ENCODE measurements at regions not wholly inside any gene's neighbourhood (a gene's known extent, or its start where the extent isn't known, plus 50 kb on each side); places are given as distances from the start of the nearest gene placed in this dataset.
A peak's percentile ranks its signal among the peaks of the same experiment; 100 is the strongest.
"Not testable (repeated sequence)": the region's sequence is repeated elsewhere in the genome, so short reads cannot be mapped to it uniquely, and the experiment has no call there.

DNA sequence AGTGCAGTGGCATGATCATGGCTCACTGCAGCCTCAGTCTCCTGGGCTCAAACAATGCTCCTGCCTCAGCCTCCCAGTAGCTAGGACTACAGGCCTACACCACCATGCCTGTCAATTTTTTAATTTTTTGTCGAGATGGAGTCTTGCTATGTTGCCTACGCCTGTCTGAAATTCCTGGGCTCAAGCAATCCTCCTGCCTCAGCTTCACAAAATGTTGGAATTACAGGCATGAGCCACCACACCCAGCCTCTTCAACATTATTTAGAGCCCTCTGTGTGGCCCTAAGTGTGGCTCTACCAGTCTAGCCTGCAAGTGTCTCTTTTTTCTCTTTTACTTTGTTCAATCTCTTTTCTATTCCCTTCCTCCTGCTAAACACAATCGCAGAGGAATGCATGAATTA lies 154.4 kb upstream of the EPB41L4A start:
- no peak for DNase-seq (ENCODE audit: low spot score)

DNA sequence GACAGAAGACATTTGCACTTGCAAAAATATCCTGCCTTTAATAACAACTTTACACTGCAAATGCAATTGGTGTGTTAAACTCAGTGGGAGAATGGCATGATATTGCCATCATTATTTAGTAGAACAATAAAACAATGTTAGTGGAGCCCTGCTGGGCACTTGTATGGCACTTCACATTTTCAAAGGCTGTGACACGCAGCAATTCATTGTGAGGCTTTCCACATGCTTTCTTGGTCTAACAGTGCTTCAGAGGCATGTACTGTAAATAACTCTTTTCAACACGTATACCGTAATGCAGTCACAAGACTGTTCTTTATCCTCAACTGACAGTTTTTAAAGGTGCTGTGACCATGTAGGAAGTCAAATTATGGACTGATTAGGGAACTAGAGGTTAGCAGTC lies 155.5 kb upstream of the EPB41L4A start:
- DNase-seq (ENCODE audit: low spot score), result no peak

DNA sequence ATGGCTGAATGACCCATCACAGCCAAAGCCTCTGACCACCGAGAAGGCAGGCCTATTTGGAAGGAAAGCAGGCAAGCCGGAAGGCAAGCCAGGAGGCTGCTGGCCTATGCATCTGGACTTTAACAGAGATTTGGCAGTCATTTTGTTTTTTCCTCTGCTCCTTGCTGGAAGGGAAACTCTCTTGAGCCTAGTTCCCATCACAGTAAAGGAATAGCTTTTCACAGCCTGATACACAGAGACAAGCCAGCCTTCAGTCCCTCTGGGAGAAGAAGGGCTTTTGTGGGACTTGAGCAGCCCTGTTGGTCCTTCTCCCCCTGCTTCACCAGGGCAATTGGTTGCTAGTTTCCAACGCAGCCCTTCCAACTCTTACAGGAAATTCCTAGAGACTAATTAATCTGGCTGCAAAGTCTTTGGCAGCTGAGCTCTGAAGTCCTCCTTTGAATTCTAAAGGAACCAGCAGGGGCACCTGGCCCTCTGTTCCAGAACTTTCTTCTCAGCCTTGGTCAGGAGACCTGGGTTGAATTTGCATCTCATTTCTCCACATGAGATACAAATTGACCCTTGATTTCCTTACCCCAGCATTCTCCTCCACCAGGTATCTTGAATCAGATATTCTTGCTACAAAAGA lies 157.3 kb upstream of the EPB41L4A start:
- DNase-seq (ENCODE audit: low spot score), result peak; percentile 26

DNA sequence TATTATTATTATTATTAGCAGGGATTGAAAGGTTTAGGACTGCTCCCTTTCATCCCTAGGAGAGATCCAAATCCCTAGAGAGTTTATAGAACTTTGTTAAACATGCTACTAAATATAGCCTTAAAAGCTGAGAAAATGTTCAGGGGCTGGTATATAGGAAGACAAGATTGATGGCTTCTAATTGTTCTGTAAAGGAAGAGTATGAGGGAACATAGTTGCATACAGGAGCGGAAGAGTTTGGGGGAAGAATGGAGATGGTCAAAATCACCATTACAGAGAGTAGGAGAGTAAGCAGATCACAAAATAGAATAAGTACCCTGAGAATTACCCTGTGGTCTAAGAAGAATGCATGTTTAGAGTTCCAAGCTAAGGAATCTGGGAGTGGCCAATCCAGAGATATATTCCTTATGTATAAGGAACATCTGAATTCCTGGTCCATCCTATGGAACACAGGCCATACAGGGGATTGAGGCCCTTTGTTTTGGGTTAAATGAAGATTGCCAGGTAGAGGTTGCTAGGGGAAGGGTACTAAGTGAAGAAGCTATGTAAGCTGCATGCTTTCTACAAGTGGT lies 158.0 kb upstream of the APC start:
- DNase-seq (ENCODE audit: low spot score), result no peak

DNA sequence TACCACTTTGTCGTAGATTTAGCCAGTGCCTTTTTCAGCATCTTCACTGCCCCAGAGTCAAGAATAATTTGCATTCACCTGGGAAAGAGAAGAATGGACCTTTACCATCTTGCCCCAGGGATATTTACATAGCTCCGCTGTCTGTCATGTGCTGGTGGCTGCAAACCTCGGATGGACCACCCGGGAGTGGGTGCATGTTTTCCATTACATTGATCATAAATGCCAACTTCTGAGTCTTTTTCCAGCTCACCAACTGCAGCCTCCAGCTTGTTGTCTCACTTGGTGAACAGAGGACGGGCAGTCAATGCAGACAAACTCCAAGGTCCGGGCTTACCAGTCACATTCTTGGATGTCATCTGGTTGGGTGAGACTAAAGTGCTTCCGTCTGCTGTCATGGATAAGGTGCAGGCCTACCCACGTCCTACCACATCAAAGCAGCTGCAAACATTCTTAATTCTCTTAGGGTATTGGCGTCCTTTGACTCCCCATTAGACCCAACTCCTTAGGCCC lies 155.8 kb upstream of the APC start:
- no peak for DNase-seq (ENCODE audit: low spot score)

DNA sequence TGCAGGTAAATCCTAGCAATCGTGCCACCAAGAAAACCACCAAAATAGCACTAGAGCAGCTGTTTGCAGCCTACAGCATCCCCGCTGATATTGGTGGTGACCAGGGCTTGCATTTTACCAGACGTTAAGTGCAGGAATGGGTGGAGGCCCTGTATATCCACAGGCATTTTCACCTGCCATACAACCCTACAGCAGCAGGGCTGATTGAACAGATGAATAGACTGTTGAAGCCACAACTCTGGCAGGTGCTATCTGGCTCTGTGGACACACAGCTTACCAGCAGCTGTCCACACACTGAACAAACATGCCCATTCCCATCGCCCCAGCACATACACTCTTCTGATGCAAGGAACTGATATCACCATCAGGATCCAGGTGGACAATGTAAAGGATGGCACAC lies 154.5 kb upstream of the APC start:
- DNase-seq (ENCODE audit: low spot score), result no peak

DNA sequence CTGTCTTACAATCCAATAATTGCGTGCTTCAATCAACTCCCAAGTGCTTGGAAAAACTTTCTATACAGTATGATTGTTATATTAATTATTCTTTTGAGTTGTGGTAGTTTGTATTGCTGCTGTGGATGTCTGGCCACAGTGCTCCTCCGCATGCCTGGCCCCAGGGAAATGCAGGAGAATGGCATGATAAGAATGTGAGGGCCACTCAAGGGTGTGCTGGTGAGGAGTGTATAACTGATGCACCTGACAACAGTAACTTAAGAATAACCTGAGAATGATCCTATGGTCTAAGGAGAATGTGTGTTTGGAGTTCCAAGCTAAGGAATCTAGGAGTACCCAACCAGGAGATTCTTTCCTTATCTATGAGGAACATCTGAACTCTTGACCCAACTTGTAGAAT lies 152.9 kb upstream of the APC start:
- DNase-seq (ENCODE audit: low spot score), result no peak

DNA sequence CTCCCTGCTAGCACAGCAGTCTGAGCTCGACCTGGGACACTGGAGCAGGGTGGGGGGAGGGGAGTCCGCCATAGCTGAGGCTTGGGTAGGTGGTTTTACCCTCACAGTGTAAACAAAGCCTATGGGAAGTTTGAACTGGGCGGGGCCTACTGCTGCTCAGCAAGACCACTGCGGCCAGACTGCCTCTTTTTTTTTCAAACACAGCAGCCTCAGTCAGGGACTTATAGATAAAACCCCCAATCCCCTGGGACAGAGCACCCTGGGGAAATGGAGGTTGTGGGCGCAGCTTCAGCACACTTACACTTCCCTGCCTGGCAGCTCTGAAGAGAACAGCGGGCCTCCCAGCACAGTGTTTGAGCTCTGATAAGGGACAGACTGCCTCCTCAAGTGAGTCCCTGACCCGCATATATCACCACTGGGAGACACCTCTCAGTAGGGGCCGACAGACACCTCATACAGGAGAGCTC lies 151.1 kb upstream of the APC start:
- DNase-seq (ENCODE audit: low spot score), result no peak

DNA sequence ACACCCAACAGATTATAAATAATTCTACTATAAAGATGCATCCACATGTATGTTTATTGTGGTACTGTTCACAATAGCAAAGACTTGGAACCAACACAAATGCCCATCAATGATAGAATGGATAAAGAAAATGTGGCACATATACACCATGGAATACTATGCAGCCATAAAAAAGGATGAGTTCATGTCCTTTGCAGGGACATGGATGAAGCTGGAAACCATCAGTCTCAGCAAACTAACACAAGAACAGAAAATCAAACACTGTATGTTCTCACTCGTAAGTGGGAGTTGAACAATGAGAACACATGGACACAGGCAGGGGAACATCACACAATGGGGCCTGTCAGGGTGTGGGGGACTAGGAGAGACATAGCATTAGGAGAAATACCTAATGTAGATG lies 146.8 kb upstream of the APC start:
- DNase-seq (ENCODE audit: low spot score), result not testable (repeated sequence)

DNA sequence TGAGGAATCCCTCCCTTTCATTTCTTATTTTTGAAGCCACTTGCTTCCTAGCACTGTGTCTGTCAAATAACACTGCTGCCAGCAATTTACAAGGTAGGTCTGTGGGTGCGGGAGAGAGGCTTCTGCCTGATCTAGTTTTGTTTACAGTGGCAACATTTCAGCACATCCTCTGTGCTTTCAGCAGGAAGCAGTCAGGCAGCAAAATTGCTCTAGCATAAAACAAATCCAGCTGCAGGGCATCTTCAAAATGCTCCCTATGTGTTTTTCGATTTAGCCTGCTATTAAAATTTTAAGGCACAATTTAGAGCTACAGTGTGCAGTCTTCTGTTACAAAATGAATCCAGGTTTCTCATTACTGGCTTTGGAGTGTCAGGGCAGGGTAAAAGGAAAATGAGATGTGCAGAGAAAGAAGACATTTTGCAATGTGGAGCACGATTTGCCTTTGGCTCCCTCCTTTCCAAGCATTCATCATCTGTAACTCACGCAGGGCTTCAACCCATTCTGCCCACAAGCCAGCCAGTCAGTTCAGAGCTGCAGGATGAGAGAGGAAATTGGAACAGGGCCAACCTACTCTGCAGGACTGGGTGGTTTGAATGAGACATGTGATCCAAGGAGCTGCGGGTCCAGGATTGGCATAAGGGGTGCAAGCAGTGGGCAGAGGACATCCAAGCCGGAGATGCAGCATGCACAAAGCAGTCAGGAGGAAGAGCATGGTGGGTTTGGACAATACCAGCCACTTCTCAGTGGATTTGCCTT lies 143.4 kb upstream of the APC start:
- DNase-seq (ENCODE audit: low spot score), result peak; percentile 40

DNA sequence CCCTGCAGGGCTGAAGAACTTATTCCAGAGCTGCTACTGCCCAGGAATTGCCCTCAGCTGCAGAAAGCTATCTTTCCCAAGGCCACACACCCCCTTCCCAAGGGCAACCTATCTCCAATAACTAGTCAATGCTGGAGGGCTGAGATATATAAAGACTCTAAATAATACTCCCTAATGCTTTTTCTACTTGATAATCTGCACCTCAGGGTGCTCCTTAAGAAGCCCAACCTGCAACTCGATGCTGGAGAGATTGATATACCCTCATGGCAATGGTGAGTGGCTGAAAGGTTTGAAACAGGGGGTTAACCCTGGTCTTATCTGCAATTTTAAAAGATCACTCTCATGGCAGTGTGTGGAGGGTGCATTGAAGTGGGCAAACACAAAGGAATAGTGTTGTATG lies 142.7 kb upstream of the APC start:
- no peak for DNase-seq (ENCODE audit: low spot score)

DNA sequence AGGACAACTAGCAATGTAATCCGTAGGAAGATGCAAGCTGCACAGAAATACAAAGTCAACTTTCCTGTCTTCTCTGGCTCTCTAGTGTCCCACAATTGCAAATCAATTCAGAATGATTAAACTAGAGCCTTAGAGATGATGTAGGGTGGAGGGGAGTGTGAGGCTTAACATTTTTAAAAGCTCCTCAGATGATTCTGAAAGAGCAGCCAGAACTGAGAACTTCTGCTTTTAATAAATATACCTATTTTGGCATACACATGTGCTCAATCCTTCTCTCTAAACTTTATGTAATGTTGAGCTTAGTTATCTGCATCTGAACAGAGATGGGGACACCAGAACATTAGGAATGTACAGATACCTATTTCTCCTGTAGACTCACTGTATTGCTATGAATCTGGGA lies 139.9 kb upstream of the APC start:
- DNase-seq (ENCODE audit: low spot score), result no peak

DNA sequence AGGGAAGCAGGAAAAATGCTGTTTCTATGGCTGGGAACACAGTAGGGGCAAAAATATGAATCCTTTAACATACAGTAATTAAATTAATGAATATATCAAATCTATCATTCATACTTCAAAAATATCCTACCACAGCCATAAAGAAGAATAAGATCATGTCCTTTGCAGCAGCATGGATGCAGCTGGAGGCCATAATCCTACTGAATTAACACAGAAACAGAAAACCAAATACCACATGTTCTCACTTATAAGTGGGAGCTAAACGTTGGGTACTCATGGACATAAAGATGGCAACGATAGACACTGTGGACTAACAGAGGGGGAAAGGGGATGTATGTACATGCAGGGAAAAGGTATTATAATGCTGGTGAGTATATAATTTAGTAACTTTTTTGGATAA lies 137.2 kb upstream of the APC start:
- DNase-seq (ENCODE audit: low spot score), result not testable (repeated sequence)

DNA sequence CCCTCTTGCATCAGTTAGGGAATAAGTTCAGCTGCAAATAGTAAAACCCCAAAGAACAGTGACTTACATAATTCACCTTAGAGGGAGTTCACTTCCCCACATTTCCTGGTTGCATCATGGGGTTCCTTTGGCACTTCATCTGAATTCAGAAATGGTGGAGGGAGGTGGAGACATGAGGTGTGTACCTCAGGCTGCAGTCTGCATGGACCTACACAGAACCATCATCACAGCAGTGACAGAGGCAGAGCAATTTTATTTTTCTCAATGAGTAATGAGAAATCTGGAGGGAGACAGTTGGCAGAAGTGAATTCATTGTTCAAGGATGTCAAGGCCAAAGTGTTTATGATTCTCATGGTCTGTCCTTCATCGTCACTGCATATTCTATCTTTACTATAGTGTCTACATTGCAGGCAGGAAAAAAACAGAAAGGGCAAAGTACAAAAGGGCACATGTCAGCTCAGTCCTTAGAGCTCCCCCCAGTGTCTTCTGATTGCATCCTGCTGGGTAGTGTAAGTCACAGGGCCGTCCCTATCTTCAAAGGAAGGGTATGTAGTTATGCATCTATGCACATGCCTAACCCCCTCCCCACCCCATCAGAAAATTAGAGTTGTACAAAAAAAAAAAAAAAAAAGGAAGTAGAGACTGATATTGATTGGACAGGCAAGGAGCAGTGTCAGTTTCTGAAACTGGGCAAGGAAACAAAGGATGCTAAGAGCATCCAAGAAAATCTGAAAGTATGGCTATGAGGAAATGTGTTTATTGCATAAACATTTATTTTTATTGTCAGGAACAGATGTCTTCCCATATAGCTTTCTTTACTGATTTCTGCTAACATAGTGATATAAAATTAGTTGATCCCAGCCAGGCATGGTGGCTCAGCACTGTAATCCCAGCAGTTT lies 132.7 kb upstream of the APC start:
- no peak for DNase-seq (ENCODE audit: low spot score)

DNA sequence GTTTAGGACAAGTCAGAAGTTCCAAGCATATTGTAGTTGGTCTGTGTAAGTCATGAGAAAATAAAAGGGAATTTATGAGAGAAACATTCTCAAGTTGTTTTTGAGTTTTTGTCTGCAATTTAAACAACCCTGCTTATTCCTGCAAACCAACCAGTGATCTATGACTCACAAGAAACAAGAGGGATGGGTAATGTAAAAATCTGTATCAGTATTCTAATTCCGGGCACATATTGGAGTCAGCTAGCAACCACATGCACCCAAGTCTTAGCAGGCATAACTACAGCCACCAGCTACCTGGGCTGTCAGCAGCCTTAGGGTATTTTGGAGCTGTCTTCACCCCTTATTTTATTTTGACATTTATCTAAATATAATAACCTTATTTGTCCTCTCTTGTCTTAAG lies 128.7 kb upstream of the APC start:
- no peak for DNase-seq (ENCODE audit: low spot score)

DNA sequence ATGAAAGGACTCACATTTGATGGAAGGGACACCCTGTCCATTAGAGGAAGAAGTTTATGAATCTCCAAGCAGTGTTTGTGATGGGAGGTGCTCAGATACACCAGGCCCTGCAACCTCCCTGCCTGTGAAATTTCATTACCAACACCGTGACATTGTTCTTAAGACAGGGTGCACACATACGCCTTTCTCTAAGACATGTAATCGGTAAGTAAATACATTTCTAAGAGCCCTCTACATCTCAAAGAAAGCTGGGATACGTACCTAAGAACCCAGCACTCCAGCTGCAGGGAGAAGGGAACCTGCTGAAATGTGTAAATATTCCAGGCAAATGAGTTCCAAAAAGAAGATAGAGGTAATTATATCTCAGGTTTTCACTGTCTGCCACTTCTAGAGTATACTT lies 125.0 kb upstream of the APC start:
- DNase-seq (ENCODE audit: low spot score), result no peak

DNA sequence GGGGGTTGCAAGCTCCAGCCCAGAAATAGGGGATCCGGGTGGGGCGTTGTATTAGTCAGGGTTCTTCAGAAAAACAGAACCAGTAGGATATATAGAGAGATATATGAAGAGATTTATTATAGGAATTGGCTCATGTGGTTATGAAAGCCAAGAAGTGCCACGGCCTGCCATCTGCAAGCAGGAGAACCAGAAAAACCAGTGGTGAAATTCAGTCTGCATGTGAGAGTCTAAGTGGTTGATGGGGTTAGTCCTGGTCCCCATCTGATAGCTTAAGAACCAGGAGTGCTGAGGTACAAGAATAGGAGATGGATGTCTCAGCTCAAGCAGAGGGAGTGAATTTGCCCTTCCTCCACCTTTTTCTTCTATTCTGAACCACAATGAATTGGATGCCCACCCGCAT lies 123.4 kb upstream of the APC start:
- no peak for DNase-seq (ENCODE audit: low spot score)

DNA sequence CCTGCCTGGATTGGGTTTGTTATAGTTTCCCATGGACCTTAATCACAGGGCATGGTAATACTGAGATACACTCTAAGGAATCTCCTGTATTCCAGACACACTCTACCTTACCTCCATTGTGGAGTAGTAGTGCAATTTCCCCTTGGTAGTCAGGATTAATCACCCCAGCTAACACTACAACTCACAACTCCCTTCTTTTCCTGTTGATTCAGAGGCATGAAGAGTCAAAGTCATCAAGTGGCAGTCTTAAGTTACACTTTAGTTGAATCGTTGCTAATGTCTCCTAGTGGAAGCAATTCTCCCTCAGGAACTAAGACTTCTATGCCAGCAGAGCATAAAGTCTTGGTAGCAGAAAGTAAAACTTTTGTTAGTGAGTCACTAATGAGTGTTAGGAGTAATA lies 122.7 kb upstream of the APC start:
- no peak for DNase-seq (ENCODE audit: low spot score)

DNA sequence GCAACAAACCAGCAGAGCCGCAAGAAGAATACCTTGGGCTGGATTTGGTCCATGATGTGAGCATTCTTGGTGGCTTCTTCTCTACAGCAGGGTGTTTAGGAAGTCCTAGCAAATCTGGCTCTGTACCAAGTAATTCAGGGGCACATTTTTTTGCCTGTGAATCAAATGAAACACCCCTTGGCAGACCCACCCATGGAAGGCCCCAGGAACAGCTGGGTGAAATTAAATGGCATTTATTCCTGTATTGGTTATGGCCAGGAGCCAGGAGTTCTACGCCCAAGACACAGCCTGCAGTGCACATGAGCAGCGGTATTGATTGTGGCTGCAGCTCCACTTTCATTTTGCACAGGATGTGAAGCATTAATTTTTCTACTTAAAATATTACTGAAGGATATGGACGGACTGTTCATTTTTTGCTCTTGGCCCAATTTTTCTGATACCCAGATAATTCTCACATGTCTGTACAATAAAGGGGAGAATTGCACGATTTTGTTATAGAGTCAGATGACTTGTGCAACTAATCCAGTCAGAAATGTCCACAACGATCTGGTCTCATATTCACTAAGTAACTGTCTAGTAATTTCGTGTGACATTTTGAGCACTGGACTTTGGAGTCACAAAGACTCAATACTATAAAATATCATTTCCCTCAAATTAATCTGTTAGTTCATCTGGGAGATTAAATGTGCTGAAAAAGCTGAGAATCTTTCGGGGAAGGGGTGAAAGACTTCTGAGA lies 120.7 kb upstream of the APC start:
- DNase-seq (ENCODE audit: low spot score), result peak; percentile 30

DNA sequence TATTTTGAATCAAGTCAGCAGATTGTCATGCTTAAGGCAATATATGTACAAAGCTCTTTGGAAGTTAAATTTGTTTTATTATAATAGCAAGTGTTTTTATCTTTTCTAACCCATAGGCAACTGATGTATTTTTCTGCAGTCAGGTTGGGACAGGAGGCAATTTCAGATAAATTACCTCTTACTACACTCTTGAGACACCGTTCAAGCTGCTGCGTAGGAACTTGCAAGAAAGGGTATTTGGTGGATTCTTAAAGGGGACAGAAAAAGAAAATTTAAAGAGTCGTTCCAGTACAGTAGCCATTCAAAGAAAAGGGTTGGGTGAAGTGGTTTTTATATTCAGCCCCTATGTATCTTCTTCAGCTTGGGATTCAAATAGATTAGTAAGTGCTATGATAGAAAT lies 112.4 kb upstream of the APC start:
- DNase-seq (ENCODE audit: low spot score), result no peak

DNA sequence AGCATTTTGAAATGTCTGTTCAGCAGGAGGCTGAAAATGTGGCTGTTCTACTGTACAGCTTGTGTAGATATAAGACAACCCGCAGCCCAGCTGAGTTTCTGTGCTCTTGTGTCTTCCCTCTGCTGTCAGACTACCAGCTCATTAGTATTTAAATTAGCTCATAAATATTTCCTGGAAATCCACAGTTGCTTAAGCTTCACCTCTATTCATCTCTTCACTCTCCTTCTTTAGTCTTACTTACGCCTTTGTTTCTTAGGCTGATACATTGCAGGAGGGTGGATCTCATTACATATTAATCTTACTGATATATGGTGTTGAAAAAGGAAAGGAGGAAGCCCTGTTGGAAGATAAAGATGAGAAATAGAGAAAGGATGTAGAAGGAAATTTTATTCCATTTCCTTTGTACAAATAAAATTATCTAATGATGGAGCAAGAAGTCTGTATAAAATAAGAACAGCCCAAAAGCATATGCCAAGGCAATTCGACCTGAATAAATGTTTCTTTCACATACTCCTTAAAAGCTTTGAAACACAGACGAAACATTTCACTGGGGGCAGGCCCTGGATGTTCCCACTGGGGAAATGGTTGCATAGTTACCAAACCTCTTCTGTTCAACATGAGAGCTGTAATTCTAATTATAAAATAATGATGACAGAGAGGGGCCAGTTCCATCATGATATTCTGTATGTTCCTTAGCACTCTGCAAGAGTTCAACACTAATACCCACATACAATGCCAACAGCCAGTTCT lies 111.8 kb upstream of the APC start:
- no peak for DNase-seq (ENCODE audit: low spot score)

All from AG20443 (cell line).